HG03457 (cell line): ENCODE measurements at regions not wholly inside any gene's neighbourhood (a gene's known extent, or its start where the extent isn't known, plus 50 kb on each side); places are given as distances from the start of the nearest gene placed in this dataset.
"Not testable (repeated sequence)": the region's sequence is repeated elsewhere in the genome, so short reads cannot be mapped to it uniquely, and the experiment has no call there.

Experiments
- ATAC-seq: cut with Tn5 transposase; IDR thresholded peaks from one replicate; pipeline ENCODE4 v1.9.1; 2021; ENCODE audit warnings: moderate number of reproducible peaks; ENCODE audit not compliant: unreplicated experiment

DNA sequence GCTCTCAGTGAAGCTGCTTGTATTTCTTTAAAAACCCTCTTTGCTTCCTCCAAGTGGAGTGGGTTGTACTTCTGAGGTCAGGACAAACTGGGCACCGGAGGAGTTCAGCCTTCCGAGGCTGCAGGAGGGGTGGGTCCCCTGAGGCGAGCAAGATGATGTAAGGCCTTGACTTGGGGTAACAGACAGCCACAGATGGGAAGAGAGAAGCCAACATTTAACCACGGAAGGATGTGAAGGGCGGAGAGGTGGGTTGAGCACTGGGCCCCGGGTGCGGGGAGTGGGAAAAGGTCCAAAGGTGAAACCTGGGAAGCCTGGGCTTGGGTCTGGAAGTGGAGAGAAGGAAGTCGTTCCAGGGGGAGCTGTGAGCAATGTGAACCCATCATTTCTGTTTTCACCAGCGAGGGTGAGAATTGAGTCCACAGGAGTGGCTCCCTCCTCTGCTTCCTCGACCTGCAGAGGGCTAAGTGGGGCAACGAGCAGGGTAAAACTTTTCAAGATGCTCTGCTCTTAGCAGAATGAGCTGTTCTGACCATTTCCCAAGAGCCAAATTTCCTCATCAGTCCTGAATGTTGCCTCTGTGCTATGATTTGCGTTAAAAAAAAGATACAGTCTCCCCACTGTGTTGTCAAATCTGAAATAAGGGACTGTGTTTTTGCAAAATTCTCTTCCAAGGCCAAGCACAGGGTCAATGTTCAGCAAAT is 137.7 kb upstream of the CRHR1 start:
- no peak for ATAC-seq

DNA sequence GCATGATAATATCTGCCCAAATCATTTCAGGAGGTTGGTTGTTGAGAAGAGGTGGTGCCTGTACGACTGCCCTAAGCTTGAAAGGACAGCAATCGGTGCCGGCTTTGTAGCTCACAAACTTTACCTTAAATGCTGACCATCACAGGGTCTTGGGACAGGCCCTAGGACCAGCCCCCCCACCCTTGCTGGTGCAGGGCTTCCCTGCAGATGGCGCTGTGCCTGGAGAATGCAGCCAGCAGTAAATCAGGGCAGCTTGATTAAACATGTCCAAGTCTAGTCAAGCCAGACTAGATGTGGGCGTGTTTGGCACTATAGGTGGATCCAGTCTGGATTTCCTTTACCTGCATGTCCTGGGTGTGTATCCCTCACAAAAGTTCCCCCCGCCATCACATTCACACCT is 135.5 kb upstream of the CRHR1 start:
- ATAC-seq: no peak

DNA sequence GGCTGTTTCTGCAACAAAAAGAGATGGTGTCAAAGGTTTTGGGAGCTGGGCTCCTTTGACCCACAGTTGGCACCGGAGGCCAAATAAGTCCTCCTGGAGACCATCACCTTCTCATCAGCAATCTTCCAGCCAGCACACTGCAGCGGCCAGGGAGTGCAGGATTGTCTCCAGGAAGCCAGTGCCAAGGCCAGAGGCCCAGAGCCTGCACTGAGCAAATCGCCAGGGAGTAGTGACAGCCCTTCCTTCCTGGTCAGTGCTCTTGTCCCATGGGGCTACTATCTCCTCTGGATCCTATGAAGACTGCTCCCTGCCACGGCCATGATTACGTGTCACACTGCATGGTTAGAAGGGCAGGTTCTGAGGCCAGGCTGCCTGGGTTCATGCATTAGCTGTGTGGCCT is 134.3 kb upstream of the CRHR1 start:
- ATAC-seq: no peak

DNA sequence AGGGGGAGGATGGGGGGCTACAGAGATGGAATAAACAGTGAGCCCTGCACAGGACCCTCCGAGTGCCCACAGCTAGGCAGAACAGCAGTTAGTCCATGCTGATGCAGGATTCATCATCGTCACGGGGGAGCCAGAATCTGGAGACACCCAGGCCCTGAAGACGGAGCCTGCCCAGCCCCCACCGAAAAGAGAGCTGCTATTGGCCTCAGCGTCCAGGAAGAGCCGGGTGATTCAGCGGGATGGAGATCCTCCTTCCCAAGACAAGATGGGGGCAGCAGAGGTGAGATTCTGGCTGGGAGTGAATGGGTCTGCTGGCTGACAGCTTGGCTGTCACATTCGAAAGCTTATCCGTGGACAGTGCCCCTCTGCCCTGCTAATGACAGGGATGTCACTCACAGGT is 133.6 kb upstream of the CRHR1 start:
- no peak for ATAC-seq

DNA sequence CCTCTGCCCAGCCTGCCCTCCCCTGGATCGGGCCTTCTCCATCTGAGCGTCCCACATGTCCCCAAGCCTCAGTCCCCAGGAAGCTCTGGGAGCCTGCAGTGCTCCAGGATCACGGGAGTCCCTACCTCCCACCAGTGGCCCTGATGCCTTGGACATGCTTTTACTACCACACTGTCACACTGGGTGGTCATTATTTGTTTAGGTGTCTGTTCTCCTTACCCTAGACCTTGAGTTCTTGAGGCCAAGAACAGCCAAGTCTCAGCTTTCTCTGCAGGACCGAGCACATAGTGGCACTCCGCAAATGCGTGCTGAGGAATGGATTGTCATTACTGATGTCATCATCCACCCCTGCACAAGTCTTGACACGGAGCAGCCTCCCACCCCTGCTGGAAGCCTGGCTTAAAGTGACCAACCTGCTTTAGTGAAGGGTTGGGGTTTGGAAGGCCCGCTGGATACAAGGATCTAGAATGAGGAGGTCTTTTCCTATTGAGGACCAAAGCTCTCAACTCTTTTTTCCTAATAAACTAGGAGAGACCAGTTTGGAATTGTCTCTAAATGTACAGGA is 132.9 kb upstream of the CRHR1 start:
- ATAC-seq: no peak

DNA sequence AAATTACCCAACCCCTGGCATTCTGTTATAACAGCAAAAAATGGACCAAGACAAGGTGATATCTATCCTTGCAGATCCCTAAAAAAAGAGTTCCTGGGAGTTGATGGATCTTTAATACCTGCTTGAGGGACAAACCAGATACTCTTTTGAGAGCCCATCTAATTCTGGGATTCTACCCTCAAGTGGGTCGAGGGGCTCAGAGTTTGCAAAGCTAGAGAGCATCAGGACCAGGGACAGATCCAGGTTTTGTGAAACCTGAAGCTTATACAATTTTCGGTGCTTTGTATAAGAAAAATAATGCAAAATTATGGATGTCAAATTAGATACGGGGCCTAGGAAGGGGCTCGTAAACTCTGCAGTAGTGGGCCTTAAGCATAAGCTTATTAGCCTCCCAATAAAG is 130.5 kb upstream of the CRHR1 start:
- no peak for ATAC-seq

DNA sequence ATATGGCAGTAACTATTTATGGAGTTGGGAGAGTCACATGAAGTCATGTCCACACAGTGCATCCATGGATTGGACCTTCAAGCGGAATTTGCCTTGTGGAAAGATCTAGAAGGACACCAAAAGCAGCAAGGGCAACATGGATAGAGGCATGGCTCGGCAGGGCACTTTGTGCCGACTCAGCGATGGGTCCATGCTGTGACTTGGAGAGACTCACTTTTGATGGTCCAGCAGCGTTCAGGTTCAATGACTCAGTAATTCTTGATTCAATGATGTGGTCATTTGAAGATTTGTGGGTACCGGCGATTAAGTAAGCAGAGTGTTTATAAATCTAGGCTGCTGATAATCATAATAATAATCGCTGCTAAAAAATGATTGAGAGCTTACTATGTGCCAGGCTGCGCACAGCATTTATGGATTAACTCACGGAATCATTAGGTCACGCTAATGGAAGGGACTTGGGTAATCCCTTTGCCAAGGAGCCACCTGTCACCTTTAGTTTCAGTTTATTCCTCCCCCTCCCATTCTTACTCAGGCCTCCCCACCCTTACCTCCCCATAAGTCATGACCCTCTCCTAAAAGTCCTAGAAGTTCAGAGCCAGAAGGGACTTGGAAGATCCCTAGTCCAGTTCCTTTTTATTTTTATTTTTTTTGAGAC is 127.5 kb upstream of the CRHR1 start:
- ATAC-seq: no peak

DNA sequence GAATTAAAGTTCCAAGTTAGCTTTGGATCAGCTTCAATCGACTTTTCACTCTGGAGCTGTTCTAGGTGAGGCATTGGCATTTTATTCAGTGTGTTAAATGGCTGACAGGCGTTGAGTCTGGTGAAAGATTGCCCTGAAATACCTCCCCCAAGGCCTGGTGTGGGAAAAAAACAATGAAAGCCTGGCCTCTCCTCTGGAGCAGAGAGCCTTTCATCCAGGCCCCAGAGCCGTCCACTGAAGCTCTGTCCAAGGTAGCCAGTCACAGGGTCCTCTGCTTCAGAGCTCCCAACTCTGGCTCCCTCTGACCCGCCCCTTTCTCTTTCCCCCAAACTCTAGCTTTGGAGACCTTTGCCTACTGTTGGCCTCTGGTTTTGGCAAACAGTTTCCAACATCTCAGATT is 123.6 kb upstream of the CRHR1 start:
- no peak for ATAC-seq

DNA sequence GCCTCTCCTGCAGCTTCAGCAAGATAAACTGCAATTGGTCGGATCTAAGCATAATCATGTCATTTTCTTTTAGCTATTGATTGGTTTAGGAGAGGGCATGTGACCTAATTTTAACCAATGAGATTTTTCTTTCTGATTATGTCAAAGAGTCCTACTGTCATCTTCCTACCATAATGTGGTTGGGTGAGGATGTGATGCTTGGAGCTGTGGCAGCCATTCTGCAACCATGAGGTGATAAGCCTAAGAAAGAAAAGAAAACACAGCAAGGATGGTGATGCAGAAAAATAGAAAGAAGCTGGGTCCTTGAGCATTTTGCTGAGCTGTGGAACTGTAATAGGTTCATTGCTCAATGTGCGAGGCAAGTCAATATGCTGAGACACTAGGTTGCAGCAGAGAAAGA is 121.7 kb upstream of the CRHR1 start:
- ATAC-seq: no peak

DNA sequence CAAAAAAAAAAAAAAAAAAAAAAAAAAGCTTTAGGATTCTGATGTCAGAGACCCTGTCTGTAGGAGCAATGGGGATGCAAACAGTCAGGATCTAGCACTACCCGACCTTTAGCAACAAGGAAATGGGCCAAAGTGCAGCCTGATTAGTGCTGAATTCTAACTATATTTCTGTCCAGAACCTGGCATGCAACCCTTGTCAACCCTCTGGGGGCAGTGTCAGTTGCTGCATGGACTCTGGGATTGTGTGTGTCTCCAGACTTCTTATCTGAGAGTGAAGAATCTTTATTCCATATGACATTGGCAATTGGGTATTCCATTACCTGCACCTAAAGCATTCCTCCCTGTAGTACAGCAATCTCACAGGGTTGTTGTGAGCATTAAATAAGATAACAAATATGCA is 120.3 kb upstream of the CRHR1 start:
- no peak for ATAC-seq

DNA sequence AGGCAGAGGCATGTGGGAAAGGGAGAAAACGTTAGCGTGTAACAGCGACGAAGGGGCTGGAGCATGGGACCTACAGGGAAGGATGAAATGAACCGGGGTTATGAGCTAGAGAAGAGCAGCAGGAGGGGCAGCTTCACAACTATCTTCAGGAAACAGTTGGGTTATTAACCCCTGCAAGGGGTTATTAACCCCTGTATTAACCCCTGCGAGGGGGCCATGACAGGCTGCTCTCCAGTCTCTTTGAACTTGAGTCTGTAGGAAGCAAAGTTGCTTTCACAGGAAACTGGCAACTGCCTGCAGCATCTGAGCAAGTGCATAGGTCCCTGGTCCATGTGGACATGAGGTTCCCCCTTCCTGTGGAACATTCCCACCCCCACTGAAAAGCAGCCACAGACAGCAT is 119.2 kb upstream of the CRHR1 start:
- no peak for ATAC-seq

DNA sequence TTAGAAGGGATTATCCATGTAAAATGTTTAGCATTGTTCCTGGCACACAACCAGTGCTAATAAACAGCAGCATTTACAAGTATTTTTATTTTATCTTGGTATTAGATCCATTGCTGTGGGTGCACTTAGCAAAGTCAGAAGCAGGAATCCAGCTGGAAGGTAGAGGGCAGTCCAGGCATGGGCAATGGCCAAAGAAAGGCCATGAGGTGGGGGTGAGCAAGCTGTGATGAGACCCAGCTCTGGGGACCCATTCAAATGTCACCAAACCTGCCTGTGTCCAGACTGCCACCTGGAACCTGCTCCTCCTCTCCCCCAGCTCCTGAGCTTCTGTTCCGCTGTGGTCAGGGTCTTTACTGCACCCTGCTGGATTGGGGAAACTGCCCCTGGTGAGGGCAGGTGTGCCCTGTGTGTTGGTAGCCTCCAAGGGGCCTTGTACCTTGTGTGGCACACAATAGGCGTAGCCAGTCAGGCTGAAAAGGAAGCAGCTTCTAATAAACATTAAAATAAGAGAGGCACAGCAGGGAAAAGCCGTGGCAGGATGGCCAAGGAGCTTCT is 118.0 kb upstream of the CRHR1 start:
- ATAC-seq: no peak

DNA sequence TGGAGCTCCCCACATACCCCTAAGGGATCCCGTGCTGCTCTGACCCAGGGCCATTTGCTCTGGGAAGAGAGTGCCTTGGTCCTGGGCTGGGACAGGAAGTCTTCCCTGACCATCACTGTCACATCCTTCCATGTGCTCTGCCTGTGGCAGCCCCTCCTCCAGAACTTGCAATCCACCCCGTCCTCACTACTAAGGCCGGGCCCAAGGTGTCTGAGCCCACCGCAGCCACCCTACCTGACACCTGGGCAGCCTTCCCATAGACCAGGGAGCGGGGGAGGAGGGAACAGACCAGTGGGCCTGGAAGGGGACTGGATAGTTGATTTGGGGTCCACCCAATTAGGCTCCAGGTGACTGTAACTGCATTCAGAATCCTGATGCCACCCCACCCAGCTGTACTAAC is 117.5 kb upstream of the CRHR1 start:
- ATAC-seq: no peak

DNA sequence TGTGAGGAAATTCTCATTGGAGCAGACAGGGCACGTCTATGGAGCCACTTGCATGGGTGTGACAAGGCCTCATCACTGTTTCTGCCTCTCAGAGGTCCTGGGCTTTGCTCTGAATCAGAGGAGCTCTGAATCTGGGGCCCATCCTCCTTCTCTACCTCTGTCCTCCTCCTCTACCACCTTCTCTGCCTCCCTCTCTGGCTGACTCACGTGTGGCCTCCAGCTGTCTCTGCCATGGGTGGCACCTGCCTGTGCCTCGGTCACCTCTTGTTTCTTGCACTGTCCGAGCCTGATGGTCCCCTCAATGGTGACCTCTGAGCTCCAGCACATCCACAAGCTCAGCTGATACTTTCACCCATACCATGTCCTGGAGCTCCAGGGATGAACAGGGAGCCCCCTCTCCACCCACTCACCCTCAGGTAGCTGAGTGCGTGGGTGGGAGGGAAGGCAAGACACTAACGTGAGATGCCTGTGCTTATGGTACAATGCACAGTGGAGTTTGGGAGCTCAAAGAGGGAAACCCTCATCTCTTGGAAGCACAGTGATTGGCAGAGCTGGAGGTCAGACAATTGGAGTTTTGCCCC is 116.4 kb upstream of the CRHR1 start:
- ATAC-seq: no peak

DNA sequence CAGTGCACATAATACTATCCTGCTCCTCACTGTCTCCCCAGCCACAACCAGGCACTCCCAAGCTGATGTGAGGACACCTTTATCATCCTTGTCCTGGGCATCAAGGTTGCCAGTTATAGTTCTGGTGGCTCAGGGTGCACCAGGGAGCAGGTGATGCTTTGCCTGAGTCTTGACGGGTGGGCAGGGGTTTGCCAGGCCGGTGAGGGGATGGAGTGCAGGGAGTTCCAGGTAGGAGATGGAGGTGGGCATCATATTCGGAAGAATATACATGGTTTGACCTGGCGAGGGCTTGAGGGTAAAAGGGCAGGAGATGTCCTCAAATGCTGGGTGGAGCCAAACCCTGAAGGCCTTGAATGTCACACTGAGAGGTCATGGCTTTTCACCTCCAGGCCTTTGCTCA is 115.8 kb upstream of the CRHR1 start:
- ATAC-seq: no peak

DNA sequence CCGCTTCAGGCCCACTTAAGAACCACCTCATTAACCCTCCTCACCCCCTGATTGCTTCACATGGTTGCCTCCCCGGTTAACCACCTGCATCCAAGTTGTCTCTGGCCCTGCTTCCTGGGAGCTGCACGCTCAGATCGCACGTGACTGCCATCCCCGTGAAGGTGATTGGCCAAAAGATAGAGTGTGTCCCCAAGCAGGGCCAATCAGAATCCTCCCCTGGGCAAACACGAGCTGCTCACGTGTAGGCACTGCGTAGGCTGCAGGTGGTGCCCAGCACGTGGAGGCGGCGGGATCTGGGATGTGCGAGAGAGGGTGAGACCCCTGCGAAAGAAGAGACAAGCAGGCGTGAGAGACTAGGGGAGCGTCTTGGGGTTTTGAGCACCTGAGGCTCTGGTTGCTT is 111.8 kb upstream of the CRHR1 start:
- no peak for ATAC-seq

DNA sequence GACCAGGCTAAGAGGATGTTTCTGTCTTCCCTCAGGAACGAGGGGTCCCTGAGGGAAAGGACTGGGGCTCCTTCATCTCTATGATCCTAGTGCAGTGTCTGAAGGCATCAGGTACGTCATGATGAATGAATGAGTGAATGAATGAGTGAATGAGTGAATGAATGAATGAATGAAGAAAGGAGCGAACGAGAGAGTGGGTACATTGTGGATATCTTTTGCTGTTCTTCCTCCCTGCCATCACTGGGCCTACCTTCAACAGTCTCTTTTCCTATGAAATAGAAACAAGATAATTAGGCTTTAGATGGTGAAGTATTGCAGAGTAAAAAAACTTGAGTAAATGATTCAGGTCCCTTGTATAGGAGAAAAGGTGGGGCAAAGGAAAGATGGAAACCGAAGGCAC is 111.3 kb upstream of the CRHR1 start:
- ATAC-seq: no peak

DNA sequence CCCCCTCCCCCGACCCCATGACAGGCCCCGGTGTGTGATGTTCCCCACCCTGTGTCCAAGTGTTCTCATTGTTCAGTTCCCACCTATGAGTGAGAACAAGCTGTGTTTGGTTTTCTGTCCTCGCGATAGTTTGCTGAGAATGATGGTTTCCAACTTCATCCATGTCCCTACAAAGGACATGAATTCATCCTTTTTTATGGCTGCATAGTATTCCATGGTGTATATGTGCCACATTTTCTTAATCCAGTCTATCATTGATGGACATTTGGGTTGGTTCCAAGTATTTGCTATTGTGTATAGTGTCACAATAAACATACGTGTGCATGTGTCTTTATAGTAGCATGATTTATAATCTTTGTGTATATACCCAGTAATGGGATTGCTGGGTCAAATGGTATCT is 110.4 kb upstream of the CRHR1 start:
- not testable (repeated sequence) for ATAC-seq

DNA sequence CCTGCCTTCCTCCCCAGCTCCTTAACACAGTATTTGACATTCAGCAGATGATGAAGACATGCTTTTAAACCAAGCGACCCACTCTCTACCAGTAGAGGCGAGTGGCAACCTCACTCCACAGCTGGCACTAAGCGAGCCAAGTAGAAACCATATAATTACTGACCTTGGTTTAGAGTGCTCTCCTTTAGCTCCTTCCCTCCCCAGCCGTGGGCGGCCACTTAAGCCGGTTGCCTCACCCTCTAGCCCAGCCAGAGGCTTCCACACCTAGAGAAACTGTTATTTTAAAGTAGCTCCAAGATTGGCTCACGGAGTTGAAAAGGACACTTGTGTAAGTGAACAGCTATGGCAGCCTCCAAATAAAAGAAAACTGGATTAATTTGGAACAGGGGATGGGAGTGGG is 109.1 kb upstream of the CRHR1 start:
- no peak for ATAC-seq

DNA sequence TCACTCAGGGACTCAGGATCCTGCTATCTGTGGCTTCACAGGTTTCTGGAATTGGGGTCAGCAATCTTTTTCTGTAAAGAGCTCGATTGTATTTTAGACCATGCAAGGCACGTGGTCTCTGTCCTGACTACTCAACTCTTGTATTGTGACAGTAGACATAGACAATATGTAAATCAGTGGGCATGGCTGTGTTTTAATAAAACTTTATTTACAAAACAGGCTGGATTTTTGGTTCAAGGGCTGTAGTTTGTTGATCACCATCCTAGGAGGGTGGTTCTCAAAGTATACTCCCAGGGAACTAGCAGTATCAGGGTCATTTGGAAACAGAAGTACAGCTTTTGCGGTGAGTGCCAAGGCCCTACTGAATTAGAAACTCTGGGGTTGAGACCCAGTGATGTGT is 108.2 kb upstream of the CRHR1 start:
- no peak for ATAC-seq

DNA sequence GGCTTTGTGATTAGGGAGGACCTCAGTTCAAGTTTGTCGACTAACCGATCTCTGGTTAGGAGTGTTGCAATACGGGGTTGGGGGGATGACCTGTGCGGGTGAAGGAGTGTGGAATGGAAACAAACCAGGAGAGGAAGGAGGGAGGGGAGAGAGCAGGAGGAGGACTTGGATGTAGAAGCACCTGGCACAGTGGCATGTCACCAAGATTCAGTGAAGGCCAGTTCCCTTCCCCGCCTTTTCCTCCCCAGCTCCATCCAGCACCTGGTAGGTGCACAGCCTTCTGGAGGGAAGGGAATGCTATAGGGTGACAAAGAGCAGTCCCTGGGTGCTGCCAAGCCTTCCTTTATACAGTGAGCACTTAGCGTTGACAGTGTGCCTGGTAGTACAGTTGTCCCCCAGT is 107.4 kb upstream of the CRHR1 start:
- ATAC-seq: no peak

DNA sequence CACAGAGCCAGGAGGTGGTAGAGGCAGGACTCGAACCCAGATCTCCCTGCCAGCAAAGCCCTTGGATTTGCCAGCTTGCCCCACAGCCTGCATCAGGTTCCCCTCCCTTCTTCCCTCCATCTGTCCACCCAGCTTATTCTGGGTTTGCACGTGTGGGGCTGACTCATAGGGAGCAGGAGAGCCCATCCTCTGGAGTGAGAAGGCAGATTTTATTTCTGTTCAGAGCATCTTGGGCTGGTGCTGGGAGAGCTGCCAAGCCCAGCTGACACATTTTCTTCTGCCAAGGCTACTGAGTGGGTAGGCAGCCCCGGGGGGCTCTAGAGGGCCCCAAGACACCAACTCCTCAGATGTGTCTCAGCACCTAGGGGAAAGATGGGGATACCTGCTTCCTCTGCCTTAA is 106.3 kb upstream of the CRHR1 start:
- no peak for ATAC-seq
